Stomach (tissue), 4 donors: ENCODE measurements at regions not wholly inside any gene's neighbourhood (a gene's known extent, or its start where the extent isn't known, plus 50 kb on each side); places are given as distances from the start of the nearest gene placed in this dataset.

Source experiments
- CTCF ChIP-seq, 7 experiments: fragments of 450-650 bp in 4 of 7; fragments of 200-600 bp in 3 of 7; sonication (generic) in 3 of 7; IDR thresholded peaks; one replicate each; pipeline ENCODE4 v1.5.1; 2016 to 2019; ENCODE audit warnings: antibody characterized with exemption in 7 of 7, control low read depth in 2 of 7, mild to moderate bottlenecking in 1 of 7
- POLR2A ChIP-seq, 4 donors: fragments of 450-650 bp; IDR thresholded peaks; one replicate each; pipeline ENCODE4 v1.6.1; 2016; ENCODE audit warnings: antibody characterized with exemption in 4 of 4, control low read depth in 2 of 4, mild to moderate bottlenecking in 1 of 4, moderate library complexity in 1 of 4
- POLR2AphosphoS5 ChIP-seq, 3 donors: sonication (generic); formaldehyde crosslinking; IDR thresholded peaks; one replicate each; pipeline ENCODE4 v1.6.1; 2016; ENCODE audit warnings: antibody characterized with exemption in 3 of 3

GRCh38 chr11:98177925-98178324 is 842.8 kb upstream of the CNTN5 start:
- no peak for TF ChIP-seq CTCF (IDR thresholded peaks at IDR 0.05)
- TF ChIP-seq POLR2A (IDR thresholded peaks at IDR 0.05), result no peak
- TF ChIP-seq POLR2AphosphoS5 (IDR thresholded peaks at IDR 0.05), result no peak
